OCI-LY7 (cell line): ENCODE measurements at regions not wholly inside any gene's neighbourhood (a gene's known extent, or its start where the extent isn't known, plus 50 kb on each side); places are given as distances from the start of the nearest gene placed in this dataset.

ENCODE experiments used
- EZH2phosphoT487 ChIP-seq: fragments of 200-600 bp; sonication (generic); IDR thresholded peaks from 2 replicates; pipeline ENCODE4 v1.6.1; 2018; ENCODE audit warnings: low read depth, borderline replicate concordance, mild to moderate bottlenecking, mixed run types, antibody characterized with exemption, low read length, moderate library complexity, mixed read lengths
- TF ChIP-seq, protein P1 (sequence below): fragments of 200-600 bp; sonication (generic); conservative IDR thresholded peaks from 2 replicates; pipeline ENCODE4 v1.5.1; 2014; ENCODE audit warnings: mild to moderate bottlenecking, antibody characterized with exemption, low read length, moderate library complexity, mixed read lengths

DNA sequence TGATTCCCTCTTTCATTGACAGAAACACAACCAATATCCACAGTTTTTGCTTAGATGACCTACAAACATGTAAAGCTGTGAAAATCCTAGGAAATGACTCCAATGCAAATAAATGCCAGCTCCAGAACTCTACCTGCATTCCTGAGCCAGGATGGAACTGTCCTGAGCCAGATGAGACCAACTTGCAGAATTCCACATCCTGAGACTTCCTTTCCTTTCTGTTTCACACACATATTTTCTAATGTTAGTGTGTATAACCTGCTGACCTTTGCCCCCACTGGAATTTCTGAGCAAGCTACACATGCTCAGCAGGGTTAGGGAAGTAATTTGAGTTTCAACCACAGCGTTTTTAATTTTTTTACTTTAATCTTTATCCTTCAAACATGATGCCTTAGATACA, 69.6 kb upstream of the ADGRF1 start:
- TF ChIP-seq, protein P1, sequence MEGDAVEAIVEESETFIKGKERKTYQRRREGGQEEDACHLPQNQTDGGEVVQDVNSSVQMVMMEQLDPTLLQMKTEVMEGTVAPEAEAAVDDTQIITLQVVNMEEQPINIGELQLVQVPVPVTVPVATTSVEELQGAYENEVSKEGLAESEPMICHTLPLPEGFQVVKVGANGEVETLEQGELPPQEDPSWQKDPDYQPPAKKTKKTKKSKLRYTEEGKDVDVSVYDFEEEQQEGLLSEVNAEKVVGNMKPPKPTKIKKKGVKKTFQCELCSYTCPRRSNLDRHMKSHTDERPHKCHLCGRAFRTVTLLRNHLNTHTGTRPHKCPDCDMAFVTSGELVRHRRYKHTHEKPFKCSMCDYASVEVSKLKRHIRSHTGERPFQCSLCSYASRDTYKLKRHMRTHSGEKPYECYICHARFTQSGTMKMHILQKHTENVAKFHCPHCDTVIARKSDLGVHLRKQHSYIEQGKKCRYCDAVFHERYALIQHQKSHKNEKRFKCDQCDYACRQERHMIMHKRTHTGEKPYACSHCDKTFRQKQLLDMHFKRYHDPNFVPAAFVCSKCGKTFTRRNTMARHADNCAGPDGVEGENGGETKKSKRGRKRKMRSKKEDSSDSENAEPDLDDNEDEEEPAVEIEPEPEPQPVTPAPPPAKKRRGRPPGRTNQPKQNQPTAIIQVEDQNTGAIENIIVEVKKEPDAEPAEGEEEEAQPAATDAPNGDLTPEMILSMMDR: no peak
- TF ChIP-seq EZH2phosphoT487: no peak
